IPS-18a (cell line): ENCODE measurements at regions not wholly inside any gene's neighbourhood (a gene's known extent, or its start where the extent isn't known, plus 50 kb on each side); places are given as distances from the start of the nearest gene placed in this dataset.

ENCODE experiments used
- H3K27ac ChIP-seq: one replicate; pipeline ENCODE4 v1.5.1; 2013; ENCODE audit warnings: low read length
- H3K27me3 ChIP-seq: one replicate; pipeline ENCODE4 v1.6.1; 2013; ENCODE audit warnings: mild to moderate bottlenecking, low read length; ENCODE audit not compliant: control insufficient read depth, insufficient read depth
- H3K36me3 ChIP-seq: one replicate; pipeline ENCODE4 v1.6.1; 2013; ENCODE audit warnings: low read depth, low read length; ENCODE audit not compliant: control insufficient read depth
- H3K4me1 ChIP-seq: one replicate; pipeline ENCODE4 v1.6.1; 2013; ENCODE audit warnings: low read depth, low read length; ENCODE audit not compliant: control insufficient read depth
- H3K4me3 ChIP-seq: one replicate; pipeline ENCODE4 v1.5.1; 2013; ENCODE audit warnings: low read length
- H3K9ac ChIP-seq: one replicate; pipeline ENCODE4 v1.6.1; 2013; ENCODE audit warnings: mild to moderate bottlenecking, low read length, moderate library complexity
- H3K9me3 ChIP-seq: one replicate; pipeline ENCODE4 v1.6.1; 2013; ENCODE audit warnings: low read depth, low read length; ENCODE audit not compliant: control insufficient read depth

DNA sequence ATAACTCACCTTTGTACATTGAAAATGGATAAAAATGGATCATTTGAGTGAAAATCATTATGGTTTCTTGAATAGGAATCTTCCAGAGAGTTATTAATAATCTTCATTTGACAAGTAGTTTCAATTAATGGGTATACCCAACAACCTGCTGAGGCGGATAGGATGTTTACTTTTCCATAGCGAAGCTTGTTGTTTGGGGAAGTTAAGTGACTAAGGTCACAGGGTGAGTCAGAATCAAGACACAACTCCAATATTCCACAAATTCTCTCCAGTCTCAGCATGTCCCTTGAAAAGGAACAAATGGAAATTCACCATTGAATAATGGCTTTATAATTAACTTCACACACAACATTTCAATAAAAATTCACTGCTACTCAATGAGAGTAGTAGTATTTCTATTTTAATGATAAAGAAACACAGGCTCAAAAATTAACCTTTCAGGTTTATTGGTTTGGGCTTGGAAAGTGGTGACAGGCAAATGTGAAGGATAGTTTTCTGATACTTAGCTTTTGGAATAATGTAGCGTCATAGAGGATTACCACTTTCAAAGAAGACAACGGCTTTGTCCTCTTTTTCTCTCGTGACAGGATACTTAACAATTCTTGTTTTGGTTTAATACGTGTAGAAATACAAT, 211.3 kb downstream of the GPD2 start:
- no peaks in the 10 kb centered on the region for H3K4me1 ChIP-seq
- no peak overlapping the region for H3K4me3 ChIP-seq
- no peaks in the 10 kb centered on the region for H3K27me3 ChIP-seq
- H3K27ac ChIP-seq, result no peak overlapping the region
- no peak overlapping the region for H3K9ac ChIP-seq
- H3K36me3 ChIP-seq, result no peaks in the 10 kb centered on the region
- no peaks in the 10 kb centered on the region for H3K9me3 ChIP-seq

DNA sequence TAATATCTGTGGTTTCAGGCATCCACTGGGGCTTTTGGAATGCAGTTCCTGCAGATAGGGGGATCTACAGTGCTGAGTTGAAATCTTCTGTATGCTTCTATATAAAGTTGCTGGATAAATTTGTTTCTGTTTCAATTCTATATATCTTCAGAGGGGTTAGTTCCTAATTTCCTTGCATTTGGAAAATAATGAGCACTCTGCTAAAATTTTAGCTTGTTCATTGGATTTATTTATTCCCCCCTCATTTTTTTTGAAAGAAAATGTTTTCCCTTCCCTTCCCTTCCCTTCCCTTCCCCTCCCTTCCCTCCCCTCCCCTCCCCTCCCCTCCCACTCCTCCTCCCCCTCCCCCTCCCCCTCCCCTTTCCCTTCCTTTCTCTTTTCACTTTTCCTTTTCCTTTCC, 212.3 kb downstream of the GPD2 start:
- Histone ChIP-seq H3K9ac (no peak overlapping the region), H3K27me3 (no peaks in the 10 kb centered on the region)

DNA sequence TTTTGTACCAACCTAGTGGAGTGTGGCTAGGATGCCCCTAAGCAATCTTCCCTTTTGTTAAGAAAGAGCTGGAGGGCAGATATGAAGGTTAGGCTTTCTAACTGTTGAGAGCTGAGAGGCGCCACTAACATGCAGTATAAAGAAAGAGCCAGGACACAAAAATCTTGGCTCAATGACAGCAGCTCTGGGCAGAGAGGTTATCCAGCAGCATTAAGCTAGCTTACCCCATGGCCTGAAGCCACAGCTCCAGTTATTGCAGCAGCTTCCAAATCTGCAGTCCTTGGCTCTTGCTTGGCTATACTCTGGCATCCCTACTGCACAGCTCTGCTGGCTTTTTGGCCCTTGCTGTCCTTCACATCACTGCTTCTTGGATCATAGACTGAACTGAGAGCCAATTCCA, 213.4 kb downstream of the GPD2 start:
- Histone ChIP-seq H3K9me3 (no peaks in the 10 kb centered on the region), H3K36me3 (no peaks in the 10 kb centered on the region), H3K4me1 (no peaks in the 10 kb centered on the region), H3K9ac (no peak overlapping the region), H3K27ac (no peak overlapping the region), H3K27me3 (no peaks in the 10 kb centered on the region), H3K4me3 (no peak overlapping the region)

More for the DNA sequence above, 212.3 kb downstream of the GPD2 start:
- Histone ChIP-seq H3K27ac (no peak overlapping the region), H3K36me3 (no peaks in the 10 kb centered on the region), H3K4me3 (no peak overlapping the region), H3K4me1 (no peaks in the 10 kb centered on the region), H3K9me3 (no peaks in the 10 kb centered on the region)

DNA sequence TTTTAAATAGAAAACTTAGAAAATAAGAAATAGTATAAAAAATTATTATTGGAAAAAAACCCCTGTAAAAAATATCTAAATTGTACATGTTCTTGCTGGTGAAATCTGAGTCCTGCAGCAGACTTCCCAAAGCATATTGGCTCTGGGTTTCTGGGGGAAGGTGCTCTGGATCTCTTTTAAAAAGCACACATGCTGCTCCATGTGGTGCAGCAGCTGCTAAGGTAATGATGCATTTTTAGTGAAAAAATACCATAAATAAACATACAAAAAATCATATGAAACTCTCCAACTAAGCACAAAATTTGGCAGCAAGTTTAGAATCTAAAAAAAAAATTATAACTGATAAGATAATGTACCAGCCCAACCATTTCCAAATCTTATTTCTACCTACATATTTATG, 216.5 kb downstream of the GPD2 start:
- Histone ChIP-seq H3K27ac (no peak overlapping the region), H3K4me3 (no peak overlapping the region), H3K27me3 (no peaks in the 10 kb centered on the region), H3K36me3 (no peaks in the 10 kb centered on the region), H3K9ac (no peak overlapping the region), H3K9me3 (no peaks in the 10 kb centered on the region), H3K4me1 (no peaks in the 10 kb centered on the region)

DNA sequence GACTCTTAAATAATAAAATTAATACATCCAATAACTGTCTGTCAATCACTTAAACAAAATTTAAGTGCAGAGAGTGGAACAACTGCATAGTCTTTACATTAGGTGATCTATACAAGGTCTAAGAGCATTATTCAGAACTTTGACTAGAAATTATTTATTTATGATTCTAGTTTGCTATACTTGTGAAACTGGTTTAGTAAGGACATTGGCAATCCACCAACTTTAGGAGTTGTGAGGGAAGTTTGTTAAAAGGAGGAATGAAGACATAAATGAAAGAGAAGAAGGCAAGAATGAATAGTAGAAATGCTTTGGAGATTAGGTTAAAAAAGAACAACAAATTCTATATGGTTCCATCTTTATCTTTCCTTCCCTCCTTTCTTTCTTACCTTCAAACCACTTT, 217.5 kb downstream of the GPD2 start:
- Histone ChIP-seq H3K27me3 (no peaks in the 10 kb centered on the region), H3K4me1 (no peaks in the 10 kb centered on the region), H3K4me3 (no peak overlapping the region), H3K27ac (no peak overlapping the region), H3K36me3 (no peaks in the 10 kb centered on the region), H3K9ac (no peak overlapping the region), H3K9me3 (no peaks in the 10 kb centered on the region)

DNA sequence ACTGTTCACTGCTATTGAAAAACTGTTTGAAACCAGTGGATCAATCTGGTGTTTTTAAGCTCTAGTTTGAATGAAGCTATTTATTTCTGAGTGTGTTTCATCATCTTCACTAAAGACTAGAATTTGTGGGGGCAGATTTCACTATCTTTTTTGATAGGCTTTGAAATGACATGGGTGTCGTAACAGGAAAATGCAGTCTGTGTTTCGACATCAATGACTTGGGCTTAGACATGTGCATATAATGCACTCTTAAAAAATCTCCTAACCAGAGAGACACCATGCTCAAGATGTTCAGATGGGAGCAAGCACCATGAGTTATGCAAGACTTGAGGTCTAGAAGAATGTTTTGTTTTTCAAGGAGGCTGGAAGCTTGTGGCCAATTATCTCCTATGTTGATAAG, 221.6 kb downstream of the GPD2 start:
- H3K4me1 ChIP-seq, result peaks cover 6% of the 10 kb centered on the region
- no peak overlapping the region for H3K4me3 ChIP-seq
- H3K9me3 ChIP-seq, result no peaks in the 10 kb centered on the region
- no peaks in the 10 kb centered on the region for H3K27me3 ChIP-seq
- no peak overlapping the region for H3K9ac ChIP-seq
- no peaks in the 10 kb centered on the region for H3K36me3 ChIP-seq
- H3K27ac ChIP-seq, result no peak overlapping the region

DNA sequence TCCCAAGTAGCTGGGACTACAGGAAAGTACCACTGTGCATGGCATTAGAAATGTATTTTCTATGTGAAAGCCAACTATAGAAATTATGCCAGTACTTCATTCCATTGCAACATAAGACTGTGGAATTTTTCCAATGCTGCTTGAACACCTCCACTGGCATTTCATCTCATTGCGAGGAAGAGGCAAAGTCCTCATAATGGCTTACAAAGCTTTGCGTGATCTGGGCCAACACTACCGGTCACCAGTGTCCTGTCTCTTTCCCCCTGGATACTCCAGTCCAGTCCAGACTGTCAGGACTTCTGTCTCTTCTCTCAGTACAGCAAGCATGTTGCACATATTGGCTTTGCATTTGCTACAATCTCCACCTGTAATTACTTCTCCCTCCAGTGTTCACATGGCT, 223.5 kb downstream of the GPD2 start:
- Histone ChIP-seq H3K4me1 (peaks cover 13% of the 10 kb centered on the region), H3K4me3 (no peak overlapping the region), H3K36me3 (no peaks in the 10 kb centered on the region), H3K27me3 (no peaks in the 10 kb centered on the region), H3K9me3 (no peaks in the 10 kb centered on the region), H3K9ac (no peak overlapping the region), H3K27ac (no peak overlapping the region)

DNA sequence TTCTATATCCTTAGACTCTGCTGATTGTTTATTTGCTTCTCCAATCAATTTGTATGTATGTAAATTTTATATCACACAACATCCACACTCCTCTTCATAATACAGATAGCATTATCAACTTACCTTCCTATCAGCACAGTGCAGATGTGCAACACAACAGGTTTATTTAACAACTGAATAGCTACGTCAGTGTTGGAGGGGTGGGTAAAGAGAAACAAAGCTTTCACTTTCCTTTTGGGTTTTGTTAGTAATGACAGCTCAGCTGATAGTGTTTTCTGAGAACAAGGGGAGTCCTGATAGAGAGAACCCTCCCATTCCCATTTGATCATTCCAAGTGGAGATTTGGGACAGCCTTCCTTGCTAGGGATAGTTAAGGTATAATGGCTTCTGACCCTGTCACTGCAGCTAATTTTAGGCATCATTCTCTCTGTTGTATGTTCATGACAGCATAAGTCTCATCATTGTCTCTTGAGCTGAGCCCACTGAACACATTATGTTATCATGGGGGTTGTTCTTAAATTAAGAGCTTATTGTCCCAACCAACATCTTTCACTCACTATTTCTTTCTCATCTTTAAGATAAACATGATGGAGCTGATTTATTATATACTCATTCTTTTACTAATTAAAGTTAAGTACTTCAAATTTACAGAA, 227.7 kb downstream of the GPD2 start:
- peaks cover 9% of the 10 kb centered on the region for H3K9me3 ChIP-seq
- H3K27ac ChIP-seq, result no peak overlapping the region
- H3K4me3 ChIP-seq, result no peak overlapping the region
- no peaks in the 10 kb centered on the region for H3K36me3 ChIP-seq
- no peaks in the 10 kb centered on the region for H3K27me3 ChIP-seq
- H3K9ac ChIP-seq, result no peak overlapping the region
- H3K4me1 ChIP-seq, result peaks cover 11% of the 10 kb centered on the region

DNA sequence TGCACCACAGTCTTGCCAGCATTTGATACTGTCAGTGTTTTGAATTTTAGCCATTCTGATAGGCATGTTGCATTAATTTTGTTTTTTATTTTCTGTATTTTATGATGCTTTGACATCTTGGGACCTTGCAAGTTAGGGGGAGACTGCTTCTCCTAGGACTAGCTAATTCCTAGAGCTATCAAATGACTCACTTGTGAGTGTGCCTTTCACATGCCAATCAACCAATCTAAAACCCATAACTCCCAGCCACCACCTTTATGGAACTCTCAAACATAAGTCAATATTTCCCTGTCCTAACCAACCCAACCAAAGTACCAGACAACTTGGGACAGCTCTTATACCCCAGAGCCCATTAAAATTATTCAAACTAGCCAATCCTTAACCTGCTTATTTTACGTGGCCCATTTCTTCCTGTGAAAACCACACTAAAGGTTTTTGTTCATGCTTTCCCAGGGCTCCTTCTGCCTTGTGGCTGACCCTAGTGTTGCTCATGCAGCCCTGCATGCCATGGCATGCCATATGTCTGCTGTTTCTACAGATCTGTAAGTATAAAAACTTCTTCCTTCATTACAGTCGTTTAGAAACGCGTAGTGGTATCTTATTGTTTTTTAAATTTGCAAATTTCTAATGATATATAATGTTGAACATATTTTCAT, 230.1 kb downstream of the GPD2 start:
- Histone ChIP-seq H3K9me3 (peaks cover 9% of the 10 kb centered on the region), H3K4me1 (peaks cover 8% of the 10 kb centered on the region), H3K27me3 (no peaks in the 10 kb centered on the region), H3K27ac (no peak overlapping the region), H3K36me3 (no peaks in the 10 kb centered on the region), H3K9ac (no peak overlapping the region), H3K4me3 (no peak overlapping the region)

DNA sequence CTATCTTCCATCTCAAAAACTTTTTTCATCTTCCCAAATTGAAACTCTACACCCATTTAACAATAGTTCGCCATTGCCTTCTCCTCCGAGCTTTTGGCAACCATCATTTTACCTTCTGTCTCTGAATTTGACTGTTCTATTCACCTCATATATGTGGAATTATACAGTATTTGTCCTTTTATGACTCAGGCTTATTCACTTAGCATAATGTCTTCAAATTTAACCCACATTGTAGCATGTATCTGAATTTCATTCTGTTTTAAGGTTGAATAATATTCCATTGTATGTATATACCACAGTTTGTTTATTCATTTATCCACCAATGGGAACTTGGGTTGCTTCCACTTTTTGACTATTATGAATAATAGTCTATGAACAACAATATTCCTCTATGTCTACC, 233.9 kb downstream of the GPD2 start:
- peaks cover 26% of the 10 kb centered on the region for H3K4me1 ChIP-seq
- H3K4me3 ChIP-seq, result no peak overlapping the region
- H3K9ac ChIP-seq, result no peak overlapping the region
- H3K27me3 ChIP-seq, result no peaks in the 10 kb centered on the region
- H3K36me3 ChIP-seq, result no peaks in the 10 kb centered on the region
- H3K27ac ChIP-seq, result no peak overlapping the region
- peaks cover 9% of the 10 kb centered on the region for H3K9me3 ChIP-seq

DNA sequence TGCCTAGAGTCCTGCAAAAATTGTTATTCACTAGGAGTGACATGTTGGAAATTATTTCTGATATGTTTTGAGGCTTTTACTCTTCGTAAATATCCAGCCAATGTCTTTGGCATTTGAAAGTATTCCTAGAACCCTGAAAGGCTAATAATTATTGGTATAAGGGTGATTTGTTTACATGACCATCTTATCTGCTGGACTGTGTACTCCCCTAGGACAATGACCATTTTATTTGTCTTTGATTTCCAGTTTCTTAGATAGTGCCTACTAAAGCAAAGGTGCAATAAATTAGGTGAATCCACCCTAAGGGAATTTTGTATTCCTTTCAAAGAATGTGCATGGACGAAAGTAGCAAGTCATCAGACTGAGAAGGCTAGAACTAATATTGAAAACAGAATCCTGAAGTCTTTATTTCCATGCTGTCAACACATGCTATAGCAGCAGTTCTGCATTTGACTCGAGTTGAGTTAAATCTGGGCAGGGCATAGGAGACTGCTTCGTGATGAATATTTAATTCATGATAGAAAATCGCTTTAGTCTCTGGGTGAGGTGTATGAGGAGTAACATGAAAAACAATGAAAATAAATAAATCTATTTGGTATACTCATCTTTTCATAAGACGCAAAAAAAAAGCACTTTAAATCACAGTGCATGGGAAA, 235.7 kb downstream of the GPD2 start:
- H3K4me1 ChIP-seq, result peaks cover 26% of the 10 kb centered on the region
- peaks cover 9% of the 10 kb centered on the region for H3K9me3 ChIP-seq
- no peaks in the 10 kb centered on the region for H3K36me3 ChIP-seq
- H3K27me3 ChIP-seq, result no peaks in the 10 kb centered on the region
- no peak overlapping the region for H3K9ac ChIP-seq
- no peak overlapping the region for H3K4me3 ChIP-seq
- no peak overlapping the region for H3K27ac ChIP-seq
